HepG2 (cell line): ENCODE measurements at regions not wholly inside any gene's neighbourhood (a gene's known extent, or its start where the extent isn't known, plus 50 kb on each side); places are given as distances from the start of the nearest gene placed in this dataset.

Source experiments
- BHLHE40 ChIP-seq: IDR thresholded peaks from 2 replicates; pipeline ENCODE4 v1.6.1; 2011; ENCODE audit warnings: low read length, improper control_type of control experiment
- CEBPB ChIP-seq: IDR thresholded peaks from 2 replicates; pipeline ENCODE4 v1.6.1; 2011; ENCODE audit warnings: low read depth, low read length, improper control_type of control experiment, borderline replicate concordance
- CEBPG ChIP-seq: IDR thresholded peaks from 2 replicates; pipeline ENCODE4 v1.6.1; 2016
- DR1 ChIP-seq: sonication (generic); formaldehyde crosslinking; IDR thresholded peaks from 2 replicates; pipeline ENCODE4 v1.8.0; 2021; ENCODE audit warnings: mild to moderate bottlenecking, missing genetic modification reagents, inconsistent platforms
- ELF1 ChIP-seq: sonication (generic); formaldehyde crosslinking; IDR thresholded peaks from 2 replicates; pipeline ENCODE4 v1.4.0; 2020; ENCODE audit warnings: missing genetic modification reagents
- EP300 ChIP-seq, 3 experiments: sonication (generic) in 1 of 3; formaldehyde crosslinking in 1 of 3; IDR thresholded peaks; 2 replicates each; pipeline versions ENCODE4 v1.5.1 to v1.6.1; 2011 to 2020; ENCODE audit warnings: low read depth in 2 of 3, low read length in 2 of 3, borderline replicate concordance in 1 of 3, improper control_type of control experiment in 1 of 3, mild to moderate bottlenecking in 1 of 3, missing genetic modification reagents in 1 of 3, moderate library complexity in 1 of 3
- FOSL1 ChIP-seq: sonication (generic); formaldehyde crosslinking; IDR thresholded peaks from 2 replicates; pipeline ENCODE4 v1.9.0; 2021; ENCODE audit warnings: missing genetic modification reagents, borderline replicate concordance
- FOXA1 ChIP-seq, 2 experiments: fragments of 450-650 bp in 1 of 2; sonication (generic) in 1 of 2; formaldehyde crosslinking in 1 of 2; IDR thresholded peaks; 2 replicates each; pipeline versions ENCODE4 v1.4.0 to v1.6.1; 2016 to 2020; ENCODE audit warnings: missing genetic modification reagents in 1 of 2
- HDAC1 ChIP-seq: sonication (generic); formaldehyde crosslinking; IDR thresholded peaks from 2 replicates; pipeline ENCODE4 v1.5.1; 2020; ENCODE audit warnings: mild to moderate bottlenecking, missing genetic modification reagents
- HMG20B ChIP-seq: conservative IDR thresholded peaks from 2 replicates; pipeline ENCODE4 v1.6.1; 2016; ENCODE audit warnings: missing genetic modification reagents, missing compliant biosample characterization
- HNRNPK ChIP-seq: fragments of 200-400 bp; formaldehyde crosslinking; IDR thresholded peaks from 2 replicates; pipeline ENCODE4 v1.6.1; 2018; ENCODE audit warnings: low read length, low read depth, moderate library complexity, mild to moderate bottlenecking; ENCODE audit not compliant: poor library complexity, severe bottlenecking
- KDM6A ChIP-seq: IDR thresholded peaks from 2 replicates; pipeline ENCODE4 v1.6.1; 2016; ENCODE audit warnings: low read depth
- MEIS1 ChIP-seq: sonication (generic); formaldehyde crosslinking; IDR thresholded peaks from 2 replicates; pipeline ENCODE4 v1.9.0; 2021; ENCODE audit warnings: mild to moderate bottlenecking, missing genetic modification reagents, moderate library complexity, borderline replicate concordance
- NCOA2 ChIP-seq: sonication (generic); formaldehyde crosslinking; IDR thresholded peaks from 2 replicates; pipeline ENCODE4 v1.8.0; 2022; ENCODE audit warnings: inconsistent platforms
- NFE2 ChIP-seq: sonication (generic); formaldehyde crosslinking; IDR thresholded peaks from 2 replicates; pipeline ENCODE4 v1.4.0; 2020; ENCODE audit warnings: missing genetic modification reagents
- NR3C1 ChIP-seq: sonication (generic); formaldehyde crosslinking; IDR thresholded peaks from 2 replicates; pipeline ENCODE4 v1.4.0; 2020; ENCODE audit warnings: missing genetic modification reagents
- SIX4 ChIP-seq: sonication (generic); formaldehyde crosslinking; IDR thresholded peaks from 2 replicates; pipeline ENCODE4 v1.4.0; 2020; ENCODE audit warnings: missing genetic modification reagents
- SMAD3 ChIP-seq: sonication (generic); formaldehyde crosslinking; IDR thresholded peaks from 2 replicates; pipeline ENCODE4 v1.4.0; 2020; ENCODE audit warnings: missing genetic modification reagents
- TBX2 ChIP-seq: sonication (generic); formaldehyde crosslinking; IDR thresholded peaks from 2 replicates; pipeline ENCODE4 v1.5.0; 2020; ENCODE audit warnings: missing genetic modification reagents, mild to moderate bottlenecking, borderline replicate concordance
- TCF7 ChIP-seq: sonication (generic); IDR thresholded peaks from 2 replicates; pipeline ENCODE4 v1.6.1; 2016; ENCODE audit warnings: antibody characterized with exemption, low read depth
- ZBTB7B ChIP-seq: sonication (generic); formaldehyde crosslinking; IDR thresholded peaks from 2 replicates; pipeline ENCODE4 v1.4.0; 2020; ENCODE audit warnings: missing genetic modification reagents
- ZNF331 ChIP-seq: sonication (generic); formaldehyde crosslinking; IDR thresholded peaks from 2 replicates; pipeline ENCODE4 v1.4.0; 2020; ENCODE audit warnings: missing genetic modification reagents
- ZNF619 ChIP-seq: sonication (generic); formaldehyde crosslinking; IDR thresholded peaks from 2 replicates; pipeline ENCODE4 v1.4.0; 2020; ENCODE audit warnings: mild to moderate bottlenecking, missing genetic modification reagents
- ZNF75D ChIP-seq: sonication (generic); formaldehyde crosslinking; IDR thresholded peaks from 2 replicates; pipeline ENCODE4 v1.8.1; 2023; ENCODE audit warnings: missing genetic modification reagents, mild to moderate bottlenecking, borderline replicate concordance
- ZNF781 ChIP-seq: sonication (generic); formaldehyde crosslinking; IDR thresholded peaks from 2 replicates; pipeline ENCODE4 v1.5.1; 2020; ENCODE audit warnings: borderline replicate concordance, mild to moderate bottlenecking, missing genetic modification reagents; ENCODE audit errors: not compliant biosample characterization
- ZNF816 ChIP-seq: sonication (generic); formaldehyde crosslinking; IDR thresholded peaks from 2 replicates; pipeline ENCODE4 v1.8.0; 2022; ENCODE audit warnings: missing genetic modification reagents, mild to moderate bottlenecking, borderline replicate concordance
- ZSCAN12 ChIP-seq: sonication (generic); formaldehyde crosslinking; IDR thresholded peaks from 2 replicates; pipeline ENCODE4 v1.9.0; 2021; ENCODE audit warnings: mild to moderate bottlenecking, missing genetic modification reagents
- TF ChIP-seq, protein P1 (sequence below): sonication (generic); formaldehyde crosslinking; IDR thresholded peaks from 2 replicates; pipeline ENCODE4 v1.4.0; 2020; ENCODE audit warnings: missing genetic modification reagents, borderline replicate concordance
- TF ChIP-seq, protein P2 (sequence below): sonication (generic); formaldehyde crosslinking; IDR thresholded peaks from 2 replicates; pipeline ENCODE4 v1.5.1; 2020; ENCODE audit warnings: mild to moderate bottlenecking, missing genetic modification reagents

DNA sequence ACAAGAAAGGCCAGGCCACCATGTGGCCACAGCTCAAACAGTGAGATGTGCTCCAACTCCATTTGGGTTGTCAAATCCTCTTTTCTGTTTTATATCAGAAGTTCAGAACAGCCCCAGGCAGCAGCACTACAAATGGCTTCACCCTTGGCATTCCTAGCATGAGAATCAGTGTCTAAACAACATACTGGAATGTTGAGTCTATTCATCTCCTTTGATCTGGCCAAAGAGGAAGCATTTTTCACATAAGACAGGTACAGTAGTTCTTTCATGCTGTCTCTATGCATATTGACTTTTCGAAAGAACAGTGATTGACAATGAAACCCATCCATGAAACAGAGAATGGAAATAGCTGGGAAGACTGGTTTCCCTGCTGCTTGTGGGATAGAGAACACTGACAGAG is 289.5 kb downstream of the USP46 start (continued):
- TF ChIP-seq HDAC1 (CRISPR knock-in tag) (peak; percentile 50; the same call in 1 of the 2 replicates), ZBTB7B (CRISPR knock-in tag) (0 out of 2 replicates have a peak, but pooled peaks have one; percentile 34), KDM6A (CRISPR knock-in tag) (peak; percentile 19; the same call in 1 of the 2 replicates), CEBPB (peak; percentile 11; the same call in 1 of the 2 replicates), ZNF331 (CRISPR knock-in tag) (peak; percentile 78; the same call in 1 of the 2 replicates), CEBPG (peak; percentile 58; the same call in 1 of the 2 replicates), NR3C1 (CRISPR knock-in tag) (no peak), FOXA1 (IDR thresholded peaks at IDR 0.05) (peak; percentile 70), FOXA1 (CRISPR knock-in tag; IDR thresholded peaks at IDR 0.05) (peak; percentile 96), HNRNPK (no peak), HMG20B (CRISPR knock-in tag) (peak; percentile 93), DR1 (CRISPR knock-in tag) (no peak), ZNF619 (CRISPR knock-in tag) (no peak), BHLHE40 (0 out of 2 replicates have a peak, but pooled peaks have one; percentile 18), FOSL1 (peak; percentile 59; the same call in 1 of the 2 replicates), SIX4 (CRISPR knock-in tag) (0 out of 2 replicates have a peak, but pooled peaks have one; percentile 50), TCF7 (peak; percentile 97), SMAD3 (CRISPR knock-in tag) (0 out of 2 replicates have a peak, but pooled peaks have one; percentile 61), ZSCAN12 (CRISPR knock-in tag) (no peak), EP300 (IDR thresholded peaks at IDR 0.05; ENCODE audit: low read depth in 2 of 2, low read length in 2 of 2) (peak in 1 of 2 experiments; percentile 85; a peak in 2 of 4 replicates), EP300 (CRISPR knock-in tag; IDR thresholded peaks at IDR 0.05; ENCODE audit: borderline replicate concordance) (peak; percentile 95), ZNF816 (no peak), ELF1 (peak; percentile 22; the same call in 1 of the 2 replicates), TBX2 (CRISPR knock-in tag) (peak; percentile 70), ZNF75D (no peak), ZNF781 (CRISPR knock-in tag) (no peak), NFE2 (no peak), MEIS1 (CRISPR knock-in tag) (0 out of 2 replicates have a peak, but pooled peaks have one; percentile 55), NCOA2 (CRISPR knock-in tag) (peak; percentile 92)
- TF ChIP-seq, protein P1, sequence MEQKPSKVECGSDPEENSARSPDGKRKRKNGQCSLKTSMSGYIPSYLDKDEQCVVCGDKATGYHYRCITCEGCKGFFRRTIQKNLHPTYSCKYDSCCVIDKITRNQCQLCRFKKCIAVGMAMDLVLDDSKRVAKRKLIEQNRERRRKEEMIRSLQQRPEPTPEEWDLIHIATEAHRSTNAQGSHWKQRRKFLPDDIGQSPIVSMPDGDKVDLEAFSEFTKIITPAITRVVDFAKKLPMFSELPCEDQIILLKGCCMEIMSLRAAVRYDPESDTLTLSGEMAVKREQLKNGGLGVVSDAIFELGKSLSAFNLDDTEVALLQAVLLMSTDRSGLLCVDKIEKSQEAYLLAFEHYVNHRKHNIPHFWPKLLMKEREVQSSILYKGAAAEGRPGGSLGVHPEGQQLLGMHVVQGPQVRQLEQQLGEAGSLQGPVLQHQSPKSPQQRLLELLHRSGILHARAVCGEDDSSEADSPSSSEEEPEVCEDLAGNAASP, result peak; percentile 22; the same call in 1 of the 2 replicates
- TF ChIP-seq, protein P2, sequence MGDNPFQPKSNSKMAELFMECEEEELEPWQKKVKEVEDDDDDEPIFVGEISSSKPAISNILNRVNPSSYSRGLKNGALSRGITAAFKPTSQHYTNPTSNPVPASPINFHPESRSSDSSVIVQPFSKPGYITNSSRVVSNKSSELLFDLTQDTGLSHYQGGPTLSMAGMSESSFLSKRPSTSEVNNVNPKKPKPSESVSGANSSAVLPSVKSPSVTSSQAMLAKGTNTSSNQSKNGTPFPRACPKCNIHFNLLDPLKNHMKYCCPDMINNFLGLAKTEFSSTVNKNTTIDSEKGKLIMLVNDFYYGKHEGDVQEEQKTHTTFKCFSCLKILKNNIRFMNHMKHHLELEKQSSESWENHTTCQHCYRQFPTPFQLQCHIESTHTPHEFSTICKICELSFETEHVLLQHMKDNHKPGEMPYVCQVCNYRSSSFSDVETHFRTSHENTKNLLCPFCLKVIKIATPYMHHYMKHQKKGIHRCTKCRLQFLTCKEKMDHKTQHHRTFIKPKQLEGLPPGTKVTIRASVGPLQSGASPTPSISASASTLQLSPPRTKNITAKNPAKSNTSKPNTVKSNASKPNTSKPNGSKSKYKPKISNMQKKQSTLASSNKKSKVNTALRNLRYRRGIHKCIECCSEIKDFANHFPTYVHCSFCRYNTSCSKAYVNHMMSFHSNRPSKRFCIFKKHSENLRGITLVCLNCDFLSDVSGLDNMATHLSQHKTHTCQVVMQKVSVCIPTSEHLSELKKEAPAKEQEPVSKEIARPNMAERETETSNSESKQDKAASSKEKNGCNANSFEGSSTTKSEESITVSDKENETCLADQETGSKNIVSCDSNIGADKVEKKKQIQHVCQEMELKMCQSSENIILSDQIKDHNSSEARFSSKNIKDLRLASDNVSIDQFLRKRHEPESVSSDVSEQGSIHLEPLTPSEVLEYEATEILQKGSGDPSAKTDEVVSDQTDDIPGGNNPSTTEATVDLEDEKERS (CRISPR knock-in tag), result no peak
